ENCODE measurements at regions not wholly inside any gene's neighbourhood (a gene's known extent, or its start where the extent isn't known, plus 50 kb on each side); places are given as distances from the start of the nearest gene placed in this dataset.
"Not testable (repeated sequence)": the region's sequence is repeated elsewhere in the genome, so short reads cannot be mapped to it uniquely, and the experiment has no call there.

DNA sequence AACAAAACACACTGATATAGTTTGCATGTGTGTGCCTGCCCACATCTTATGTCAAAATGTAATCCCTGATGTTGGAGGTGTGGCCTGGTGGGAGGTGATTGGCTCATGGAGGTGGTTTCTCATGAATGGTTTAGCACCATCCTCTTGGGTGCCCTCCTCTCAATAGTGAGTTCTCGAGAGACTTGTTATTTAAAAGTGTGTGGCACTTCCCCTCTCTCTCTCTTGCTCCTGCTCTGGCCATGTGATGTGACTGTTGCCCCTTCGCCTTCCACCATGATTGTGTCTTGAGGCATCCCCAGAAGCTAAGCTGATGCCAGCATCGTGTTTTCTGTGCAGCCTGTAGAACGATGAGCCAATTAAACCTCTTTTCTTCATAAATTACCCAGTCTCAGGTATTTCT lies 454.1 kb upstream of the DCN start:
- no peak for ATAC-seq
- peaks cover 2% of the 10 kb centered on the region for H3K9me3 Mint-ChIP-seq
- no peak overlapping the region for H3K4me3 Mint-ChIP-seq
- H3K4me1 Mint-ChIP-seq (ENCODE audit: low read depth) = peaks cover 3% of the 10 kb centered on the region
- no peak for DNase-seq
- CTCF ChIA-PET = no interaction called here
- TF ChIP-seq, protein P1, sequence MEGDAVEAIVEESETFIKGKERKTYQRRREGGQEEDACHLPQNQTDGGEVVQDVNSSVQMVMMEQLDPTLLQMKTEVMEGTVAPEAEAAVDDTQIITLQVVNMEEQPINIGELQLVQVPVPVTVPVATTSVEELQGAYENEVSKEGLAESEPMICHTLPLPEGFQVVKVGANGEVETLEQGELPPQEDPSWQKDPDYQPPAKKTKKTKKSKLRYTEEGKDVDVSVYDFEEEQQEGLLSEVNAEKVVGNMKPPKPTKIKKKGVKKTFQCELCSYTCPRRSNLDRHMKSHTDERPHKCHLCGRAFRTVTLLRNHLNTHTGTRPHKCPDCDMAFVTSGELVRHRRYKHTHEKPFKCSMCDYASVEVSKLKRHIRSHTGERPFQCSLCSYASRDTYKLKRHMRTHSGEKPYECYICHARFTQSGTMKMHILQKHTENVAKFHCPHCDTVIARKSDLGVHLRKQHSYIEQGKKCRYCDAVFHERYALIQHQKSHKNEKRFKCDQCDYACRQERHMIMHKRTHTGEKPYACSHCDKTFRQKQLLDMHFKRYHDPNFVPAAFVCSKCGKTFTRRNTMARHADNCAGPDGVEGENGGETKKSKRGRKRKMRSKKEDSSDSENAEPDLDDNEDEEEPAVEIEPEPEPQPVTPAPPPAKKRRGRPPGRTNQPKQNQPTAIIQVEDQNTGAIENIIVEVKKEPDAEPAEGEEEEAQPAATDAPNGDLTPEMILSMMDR (IDR thresholded peaks at IDR 0.05) = no peak
- no peaks in the 10 kb centered on the region for H3K36me3 Mint-ChIP-seq (ENCODE audit: low read depth)
- no peak overlapping the region for H3K27ac Mint-ChIP-seq
- POLR2A ChIA-PET = no interaction called here
- intact Hi-C loops (cut with micrococcal nuclease) = no loop called here
- no peaks in the 10 kb centered on the region for H3K27me3 Mint-ChIP-seq

DNA sequence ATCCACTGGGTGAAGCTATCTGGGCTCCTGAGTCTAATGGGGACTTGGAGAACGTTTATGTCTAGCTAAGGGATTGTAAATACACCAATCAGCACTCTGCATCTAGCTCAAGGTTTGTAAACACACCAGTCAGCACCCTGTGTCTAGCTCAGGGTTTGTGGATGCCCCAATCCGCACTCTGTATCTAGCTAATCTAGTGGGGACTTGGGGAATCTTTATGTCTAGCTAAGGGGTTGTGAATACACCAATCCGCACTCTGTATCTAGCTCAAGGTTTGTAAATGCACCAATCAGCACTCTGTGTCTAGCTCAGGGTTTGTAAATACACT lies 451.7 kb upstream of the DCN start:
- H3K27ac Mint-ChIP-seq; POLR2A ChIA-PET; H3K4me3 Mint-ChIP-seq; H3K9me3 Mint-ChIP-seq; H3K36me3 Mint-ChIP-seq (ENCODE audit: low read depth); DNase-seq; ATAC-seq; CTCF ChIA-PET; H3K4me1 Mint-ChIP-seq (ENCODE audit: low read depth); H3K27me3 Mint-ChIP-seq; intact Hi-C loops (cut with micrococcal nuclease): not testable (repeated sequence)

DNA sequence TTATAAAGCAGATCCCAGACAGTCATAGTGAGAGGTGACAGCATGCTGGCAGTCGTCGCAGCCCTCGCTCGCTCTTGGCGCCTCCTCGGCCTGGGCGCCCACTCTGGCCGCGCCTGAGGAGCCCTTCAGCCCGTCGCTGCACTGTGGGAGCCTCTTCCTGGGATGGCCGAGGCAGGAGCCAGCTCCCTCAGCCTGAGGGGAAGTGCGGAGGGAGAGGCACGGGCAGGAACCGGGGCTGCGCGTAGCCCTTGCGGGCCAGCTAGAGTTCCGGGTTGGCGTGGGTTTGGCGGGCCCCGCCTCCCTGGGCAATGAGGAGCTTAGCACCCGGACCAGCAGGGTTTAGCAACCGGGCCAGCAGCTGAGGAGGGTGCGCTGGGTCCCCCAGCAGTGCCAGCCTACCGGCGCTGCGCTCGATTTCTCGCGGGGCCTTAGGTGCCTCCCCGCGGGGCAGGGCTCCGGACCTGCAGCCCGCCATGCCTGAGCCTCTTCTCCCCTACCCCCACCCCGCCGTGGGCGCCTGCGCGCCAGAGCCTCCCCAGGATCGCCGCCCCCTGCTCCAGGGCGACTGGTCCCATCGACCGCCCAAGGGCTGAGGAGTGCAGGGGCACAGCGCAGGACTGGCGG lies 451.2 kb upstream of the DCN start:
- Mint-ChIP-seq H3K27me3 (no peaks in the 10 kb centered on the region), H3K27ac (no peak overlapping the region), H3K9me3 (peaks cover 2% of the 10 kb centered on the region), H3K36me3 (ENCODE audit: low read depth) (no peaks in the 10 kb centered on the region), H3K4me3 (no peak overlapping the region), H3K4me1 (ENCODE audit: low read depth) (peaks cover 3% of the 10 kb centered on the region)
- TF ChIP-seq, protein P1 (IDR thresholded peaks at IDR 0.05) = no peak
- CTCF ChIA-PET = no interaction called here
- no peak for ATAC-seq
- no peak for DNase-seq
- POLR2A ChIA-PET = no interaction called here
- intact Hi-C loops (cut with micrococcal nuclease) = no loop called here

DNA sequence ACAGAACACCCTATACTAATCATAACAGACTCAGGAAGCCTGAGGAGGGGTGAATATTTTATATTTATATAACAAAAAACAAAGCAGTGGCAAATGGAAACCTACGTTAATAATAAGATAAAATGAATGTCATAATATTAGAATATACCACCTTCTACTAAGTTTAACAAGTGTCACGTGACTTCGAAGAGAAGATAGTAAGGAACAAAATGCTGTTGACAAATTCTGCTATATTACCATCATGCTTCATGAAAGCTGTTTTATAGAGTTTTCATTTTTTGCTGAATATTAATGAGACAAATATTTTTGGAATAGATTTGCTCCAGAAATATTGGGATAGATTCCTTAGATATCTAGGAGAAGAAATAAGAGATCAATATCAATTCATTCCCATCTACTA lies 450.6 kb upstream of the DCN start:
- H3K4me3 Mint-ChIP-seq = no peak overlapping the region

GRCh38 chr12:91632042-91632786 lies 449.6 kb upstream of the DCN start:
- intact Hi-C loops (cut with micrococcal nuclease) = no loop called here
- Mint-ChIP-seq H3K4me1 (ENCODE audit: low read depth) (no peaks in the 10 kb centered on the region), H3K36me3 (ENCODE audit: low read depth) (no peaks in the 10 kb centered on the region), H3K27me3 (no peaks in the 10 kb centered on the region), H3K9me3 (peaks cover 4% of the 10 kb centered on the region), H3K4me3 (no peak overlapping the region), H3K27ac (no peak overlapping the region)
- TF ChIP-seq, protein P1 (IDR thresholded peaks at IDR 0.05) = no peak
- no peak for ATAC-seq
- CTCF ChIA-PET = no interaction called here
- POLR2A ChIA-PET = no interaction called here
- DNase-seq = no peak

More for the DNA sequence above, 450.6 kb upstream of the DCN start:
- intact Hi-C loops (cut with micrococcal nuclease) = no loop called here
- Mint-ChIP-seq H3K9me3 (peaks cover 2% of the 10 kb centered on the region), H3K27me3 (no peaks in the 10 kb centered on the region), H3K27ac (no peak overlapping the region), H3K4me1 (ENCODE audit: low read depth) (peaks cover 3% of the 10 kb centered on the region), H3K36me3 (ENCODE audit: low read depth) (no peaks in the 10 kb centered on the region)
- no peak for ATAC-seq
- no peak for DNase-seq
- TF ChIP-seq, protein P1 (IDR thresholded peaks at IDR 0.05) = no peak
- CTCF ChIA-PET = no interaction called here
- POLR2A ChIA-PET = no interaction called here

All from activated CD8-positive, alpha-beta T cell treated with anti-CD3 and anti-CD28 coated beads for 36 hours (primary cell).